ENCODE measurements at regions not wholly inside any gene's neighbourhood (a gene's known extent, or its start where the extent isn't known, plus 50 kb on each side); places are given as distances from the start of the nearest gene placed in this dataset.

DNA sequence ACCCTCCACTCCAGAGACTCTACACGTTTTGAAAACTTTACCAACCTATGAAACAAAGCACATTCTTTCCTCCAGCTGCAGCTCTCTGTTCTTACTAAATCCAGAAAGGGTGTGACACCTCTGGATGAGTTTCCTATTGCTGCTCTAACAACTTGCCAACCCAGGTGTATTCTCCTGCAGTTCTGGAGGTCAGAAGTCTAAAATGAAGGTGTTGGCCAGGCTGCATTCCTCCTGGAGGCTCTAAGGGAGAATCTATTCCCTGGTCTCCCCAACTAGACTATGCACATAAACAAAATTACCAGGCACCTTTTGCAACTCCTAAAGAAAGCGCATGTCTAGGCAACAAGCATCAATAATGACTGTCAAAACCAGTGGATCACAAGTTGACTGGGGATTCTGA lies 128.8 kb downstream of the NUFIP1 start (continued):
- TF ChIP-seq FOXK1 (CRISPR knock-in tag; IDR thresholded peaks at IDR 0.05; ENCODE audit: borderline replicate concordance, low read depth), result no peak
- no peak for TF ChIP-seq ZBTB21 (CRISPR knock-in tag; IDR thresholded peaks at IDR 0.05)
- TF ChIP-seq ZNF678 (CRISPR knock-in tag; IDR thresholded peaks at IDR 0.05), result no peak
- no peak for TF ChIP-seq RNF2 (conservative IDR thresholded peaks at IDR 0.05; ENCODE audit: low read depth)
- no peak for TF ChIP-seq HNRNPLL (IDR thresholded peaks at IDR 0.05; ENCODE audit: low read depth, low read length, poor library complexity, severe bottlenecking)
- no peak for TF ChIP-seq RFXANK (CRISPR knock-in tag; IDR thresholded peaks at IDR 0.05)
- TF ChIP-seq, protein P1, sequence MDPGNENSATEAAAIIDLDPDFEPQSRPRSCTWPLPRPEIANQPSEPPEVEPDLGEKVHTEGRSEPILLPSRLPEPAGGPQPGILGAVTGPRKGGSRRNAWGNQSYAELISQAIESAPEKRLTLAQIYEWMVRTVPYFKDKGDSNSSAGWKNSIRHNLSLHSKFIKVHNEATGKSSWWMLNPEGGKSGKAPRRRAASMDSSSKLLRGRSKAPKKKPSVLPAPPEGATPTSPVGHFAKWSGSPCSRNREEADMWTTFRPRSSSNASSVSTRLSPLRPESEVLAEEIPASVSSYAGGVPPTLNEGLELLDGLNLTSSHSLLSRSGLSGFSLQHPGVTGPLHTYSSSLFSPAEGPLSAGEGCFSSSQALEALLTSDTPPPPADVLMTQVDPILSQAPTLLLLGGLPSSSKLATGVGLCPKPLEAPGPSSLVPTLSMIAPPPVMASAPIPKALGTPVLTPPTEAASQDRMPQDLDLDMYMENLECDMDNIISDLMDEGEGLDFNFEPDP (CRISPR knock-in tag; conservative IDR thresholded peaks at IDR 0.05), result no peak
- TF ChIP-seq, protein P2, sequence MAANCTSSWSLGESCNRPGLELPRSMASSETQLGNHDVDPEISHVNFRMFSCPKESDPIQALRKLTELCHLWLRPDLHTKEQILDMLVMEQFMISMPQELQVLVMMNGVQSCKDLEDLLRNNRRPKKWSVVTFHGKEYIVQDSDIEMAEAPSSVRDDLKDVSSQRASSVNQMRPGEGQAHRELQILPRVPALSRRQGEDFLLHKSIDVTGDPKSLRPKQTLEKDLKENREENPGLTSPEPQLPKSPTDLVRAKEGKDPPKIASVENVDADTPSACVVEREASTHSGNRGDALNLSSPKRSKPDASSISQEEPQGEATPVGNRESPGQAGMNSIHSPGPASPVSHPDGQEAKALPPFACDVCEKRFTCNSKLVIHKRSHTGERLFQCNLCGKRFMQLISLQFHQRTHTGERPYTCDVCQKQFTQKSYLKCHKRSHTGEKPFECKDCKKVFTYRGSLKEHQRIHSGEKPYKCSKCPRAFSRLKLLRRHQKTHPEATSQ (CRISPR knock-in tag; IDR thresholded peaks at IDR 0.05; ENCODE audit: borderline replicate concordance), result no peak
- TF ChIP-seq YY1 (IDR thresholded peaks at IDR 0.05; ENCODE audit: insufficient read depth, insufficient replicate concordance, low read depth, low read length), result no peak
- TF ChIP-seq, protein P3, sequence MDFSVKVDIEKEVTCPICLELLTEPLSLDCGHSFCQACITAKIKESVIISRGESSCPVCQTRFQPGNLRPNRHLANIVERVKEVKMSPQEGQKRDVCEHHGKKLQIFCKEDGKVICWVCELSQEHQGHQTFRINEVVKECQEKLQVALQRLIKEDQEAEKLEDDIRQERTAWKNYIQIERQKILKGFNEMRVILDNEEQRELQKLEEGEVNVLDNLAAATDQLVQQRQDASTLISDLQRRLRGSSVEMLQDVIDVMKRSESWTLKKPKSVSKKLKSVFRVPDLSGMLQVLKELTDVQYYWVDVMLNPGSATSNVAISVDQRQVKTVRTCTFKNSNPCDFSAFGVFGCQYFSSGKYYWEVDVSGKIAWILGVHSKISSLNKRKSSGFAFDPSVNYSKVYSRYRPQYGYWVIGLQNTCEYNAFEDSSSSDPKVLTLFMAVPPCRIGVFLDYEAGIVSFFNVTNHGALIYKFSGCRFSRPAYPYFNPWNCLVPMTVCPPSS (IDR thresholded peaks at IDR 0.05), result no peak

DNA sequence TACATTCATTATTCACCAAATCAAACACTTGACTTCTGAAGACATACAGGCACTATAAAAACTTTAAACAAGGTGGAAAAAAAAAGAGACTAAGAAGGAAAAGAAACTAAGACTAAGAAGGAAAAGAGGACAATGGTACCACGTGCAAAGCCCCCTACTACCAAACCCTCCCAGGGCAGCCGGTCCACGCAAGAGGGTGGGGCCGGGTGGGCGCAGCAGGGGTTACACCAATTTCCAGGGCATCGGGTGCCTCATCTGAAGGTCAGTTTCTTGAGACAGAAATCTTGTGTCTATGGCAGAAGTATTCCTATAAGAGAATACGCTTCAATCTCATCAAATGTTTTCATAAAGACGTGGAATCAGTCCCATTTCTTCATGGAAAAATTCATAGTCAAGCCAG lies 131.5 kb downstream of the NUFIP1 start:
- H2AFZ ChIP-seq (ENCODE audit: low read length), result no peak overlapping the region
- no peak overlapping the region for H3K4me2 ChIP-seq (ENCODE audit: low read depth, low read length)
- DNase-seq (ENCODE audit: low spot score), result no peak
- no TSS peak for BruUV-seq (replicated peaks)
- no peak for FAIRE-seq
- no peaks in the 10 kb centered on the region for H4K20me1 ChIP-seq (ENCODE audit: insufficient read depth, low read length)
- no peaks in the 10 kb centered on the region for H3K9me3 ChIP-seq (ENCODE audit: low read length)
- no peak for ATAC-seq
- H3K27ac ChIP-seq (ENCODE audit: extremely low read length, insufficient read depth, low read length), result no peak overlapping the region
- H3K9ac ChIP-seq (ENCODE audit: insufficient read depth, low read depth, low read length), result no peak overlapping the region
- no peaks in the 10 kb centered on the region for H3K36me3 ChIP-seq (replicated peaks in 1 of 2; ENCODE audit: control insufficient read depth in 1 of 2, insufficient read depth in 2 of 2, low read length in 2 of 2)
- intact Hi-C loops (cut with micrococcal nuclease; ENCODE audit: unreplicated experiment) (no loop called here), in situ Hi-C loops (cut with HindIII; ENCODE audit: extremely low pct_ligation_motif_present, low pct_unique_long_range_greater_than_20kb) (no loop called here)
- ChIA-PET POLR2A (no interaction called here), CTCF (ENCODE audit: low intra/inter-chr PET ratio, low total read pairs) (no interaction called here)
- H3K79me2 ChIP-seq (ENCODE audit: insufficient read depth, low read length), result no peaks in the 10 kb centered on the region
- no peak overlapping the region for H3K4me3 ChIP-seq (replicated peaks in 1 of 3; ENCODE audit: insufficient read depth in 1 of 3, low read depth in 2 of 3, low read length in 3 of 3)
- peaks cover 33% of the 10 kb centered on the region for H3K4me1 ChIP-seq (ENCODE audit: insufficient read depth, low read length)
- H3K27me3 ChIP-seq (ENCODE audit: control insufficient read depth in 1 of 2, insufficient read depth in 2 of 2, low read length in 2 of 2), result no peaks in the 10 kb centered on the region; a peak in 1 of 5 replicates
- 55% methylated on average over 8 of the region's 8 CpGs for WGBS (ENCODE audit: low lambda C conversion rate)
- TF ChIP-seq, protein P4, sequence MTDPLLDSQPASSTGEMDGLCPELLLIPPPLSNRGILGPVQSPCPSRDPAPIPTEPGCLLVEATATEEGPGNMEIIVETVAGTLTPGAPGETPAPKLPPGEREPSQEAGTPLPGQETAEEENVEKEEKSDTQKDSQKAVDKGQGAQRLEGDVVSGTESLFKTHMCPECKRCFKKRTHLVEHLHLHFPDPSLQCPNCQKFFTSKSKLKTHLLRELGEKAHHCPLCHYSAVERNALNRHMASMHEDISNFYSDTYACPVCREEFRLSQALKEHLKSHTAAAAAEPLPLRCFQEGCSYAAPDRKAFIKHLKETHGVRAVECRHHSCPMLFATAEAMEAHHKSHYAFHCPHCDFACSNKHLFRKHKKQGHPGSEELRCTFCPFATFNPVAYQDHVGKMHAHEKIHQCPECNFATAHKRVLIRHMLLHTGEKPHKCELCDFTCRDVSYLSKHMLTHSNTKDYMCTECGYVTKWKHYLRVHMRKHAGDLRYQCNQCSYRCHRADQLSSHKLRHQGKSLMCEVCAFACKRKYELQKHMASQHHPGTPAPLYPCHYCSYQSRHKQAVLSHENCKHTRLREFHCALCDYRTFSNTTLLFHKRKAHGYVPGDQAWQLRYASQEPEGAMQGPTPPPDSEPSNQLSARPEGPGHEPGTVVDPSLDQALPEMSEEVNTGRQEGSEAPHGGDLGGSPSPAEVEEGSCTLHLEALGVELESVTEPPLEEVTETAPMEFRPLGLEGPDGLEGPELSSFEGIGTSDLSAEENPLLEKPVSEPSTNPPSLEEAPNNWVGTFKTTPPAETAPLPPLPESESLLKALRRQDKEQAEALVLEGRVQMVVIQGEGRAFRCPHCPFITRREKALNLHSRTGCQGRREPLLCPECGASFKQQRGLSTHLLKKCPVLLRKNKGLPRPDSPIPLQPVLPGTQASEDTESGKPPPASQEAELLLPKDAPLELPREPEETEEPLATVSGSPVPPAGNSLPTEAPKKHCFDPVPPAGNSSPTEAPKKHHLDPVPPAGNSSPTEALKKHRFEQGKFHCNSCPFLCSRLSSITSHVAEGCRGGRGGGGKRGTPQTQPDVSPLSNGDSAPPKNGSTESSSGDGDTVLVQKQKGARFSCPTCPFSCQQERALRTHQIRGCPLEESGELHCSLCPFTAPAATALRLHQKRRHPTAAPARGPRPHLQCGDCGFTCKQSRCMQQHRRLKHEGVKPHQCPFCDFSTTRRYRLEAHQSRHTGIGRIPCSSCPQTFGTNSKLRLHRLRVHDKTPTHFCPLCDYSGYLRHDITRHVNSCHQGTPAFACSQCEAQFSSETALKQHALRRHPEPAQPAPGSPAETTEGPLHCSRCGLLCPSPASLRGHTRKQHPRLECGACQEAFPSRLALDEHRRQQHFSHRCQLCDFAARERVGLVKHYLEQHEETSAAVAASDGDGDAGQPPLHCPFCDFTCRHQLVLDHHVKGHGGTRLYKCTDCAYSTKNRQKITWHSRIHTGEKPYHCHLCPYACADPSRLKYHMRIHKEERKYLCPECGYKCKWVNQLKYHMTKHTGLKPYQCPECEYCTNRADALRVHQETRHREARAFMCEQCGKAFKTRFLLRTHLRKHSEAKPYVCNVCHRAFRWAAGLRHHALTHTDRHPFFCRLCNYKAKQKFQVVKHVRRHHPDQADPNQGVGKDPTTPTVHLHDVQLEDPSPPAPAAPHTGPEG (CRISPR knock-in tag; IDR thresholded peaks at IDR 0.05), result no peak
- no peak for TF ChIP-seq RFX3 (CRISPR knock-in tag; IDR thresholded peaks at IDR 0.05)
- TF ChIP-seq CREM (IDR thresholded peaks at IDR 0.05), result no peak
- no peak for TF ChIP-seq CREM (CRISPR knock-in tag; IDR thresholded peaks at IDR 0.05)
- no peak for TF ChIP-seq AGO2 (optimal IDR thresholded peaks at IDR 0.05; ENCODE audit: low read depth, low read length)
- no peak for TF ChIP-seq RXRA (CRISPR knock-in tag; IDR thresholded peaks at IDR 0.05)
